ENCODE measurements at regions not wholly inside any gene's neighbourhood (a gene's known extent, or its start where the extent isn't known, plus 50 kb on each side); places are given as distances from the start of the nearest gene placed in this dataset.

DNA sequence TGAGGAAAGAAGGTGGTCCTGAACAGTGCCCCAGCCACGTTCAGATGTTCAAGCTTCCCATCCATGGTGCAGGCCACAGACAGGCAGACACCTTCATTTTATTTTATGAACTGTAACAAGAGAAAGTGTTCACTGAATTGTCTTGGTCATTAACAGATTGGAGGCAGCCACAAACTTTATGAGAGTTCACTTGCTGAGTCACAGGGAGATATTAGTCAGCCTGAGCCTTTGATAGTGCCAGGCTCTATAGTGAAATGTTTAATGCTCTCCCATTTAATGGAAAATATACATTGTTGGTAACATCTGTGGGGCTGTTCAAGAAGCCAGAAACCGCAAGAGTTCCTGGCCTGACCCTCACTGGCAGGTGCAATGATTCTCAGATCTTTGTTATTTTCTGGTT is 237.0 kb downstream of the TENT4A start:
- TF ChIP-seq NFIC (IDR thresholded peaks at IDR 0.05) (no peak), FOXM1 (IDR thresholded peaks at IDR 0.05; ENCODE audit: borderline replicate concordance, low read depth) (no peak), CEBPB (IDR thresholded peaks at IDR 0.05) (no peak), USF1 (IDR thresholded peaks at IDR 0.05) (no peak), RAD21 (IDR thresholded peaks at IDR 0.05; ENCODE audit: low read depth) (no peak), EP300 (IDR thresholded peaks at IDR 0.05; ENCODE audit: borderline replicate concordance) (no peak), YY1 (IDR thresholded peaks at IDR 0.05; ENCODE audit: low read depth) (no peak), TCF12 (IDR thresholded peaks at IDR 0.05; ENCODE audit: low read depth) (no peak), TEAD4 (IDR thresholded peaks at IDR 0.05) (no peak), CREB1 (IDR thresholded peaks at IDR 0.05; ENCODE audit: low read depth) (no peak), ZBTB7A (IDR thresholded peaks at IDR 0.05; ENCODE audit: low read depth) (no peak), TAF1 (IDR thresholded peaks at IDR 0.05; ENCODE audit: low read depth) (no peak), REST (IDR thresholded peaks at IDR 0.05; ENCODE audit: low read depth) (no peak)
- TF ChIP-seq, protein P1, sequence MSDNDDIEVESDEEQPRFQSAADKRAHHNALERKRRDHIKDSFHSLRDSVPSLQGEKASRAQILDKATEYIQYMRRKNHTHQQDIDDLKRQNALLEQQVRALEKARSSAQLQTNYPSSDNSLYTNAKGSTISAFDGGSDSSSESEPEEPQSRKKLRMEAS (IDR thresholded peaks at IDR 0.05) = no peak

All from Ishikawa (cell line).